Endothelial cell of umbilical vein (primary cell): ENCODE measurements at regions not wholly inside any gene's neighbourhood (a gene's known extent, or its start where the extent isn't known, plus 50 kb on each side); places are given as distances from the start of the nearest gene placed in this dataset.

Source experiments
- CTCF ChIP-seq, 2 donors: IDR thresholded peaks; 1 replicate in 1 of 2; 2 replicates in 1 of 2; pipeline ENCODE4 v1.5.1; 2011; ENCODE audit warnings: low read length in 2 of 2, mild to moderate bottlenecking in 2 of 2, moderate library complexity in 2 of 2, control low read depth in 1 of 2, inconsistent platforms in 1 of 2, low read depth in 1 of 2; ENCODE audit not compliant: insufficient read depth in 1 of 2; ENCODE audit errors: extremely low read depth in 1 of 2
- POLR2A ChIP-seq: IDR thresholded peaks from 2 replicates; pipeline ENCODE4 v1.6.1; 2012; ENCODE audit warnings: low read depth, mild to moderate bottlenecking, control low read depth, low read length
- POLR2AphosphoS5 ChIP-seq: IDR thresholded peaks from 2 replicates; pipeline ENCODE4 v1.6.1; 2012; ENCODE audit warnings: low read depth, mild to moderate bottlenecking, control low read depth, low read length, moderate library complexity; ENCODE audit not compliant: insufficient read depth

GRCh38 chr1:242718967-242719366, 194.5 kb upstream of the PLD5 start:
- TF ChIP-seq POLR2A (no peak), CTCF (IDR thresholded peaks at IDR 0.05; ENCODE audit: extremely low read depth in 1 of 2, insufficient read depth in 1 of 2, low read depth in 1 of 2, low read length in 2 of 2) (no peak), POLR2AphosphoS5 (no peak)
